ENCODE measurements at regions not wholly inside any gene's neighbourhood (a gene's known extent, or its start where the extent isn't known, plus 50 kb on each side); places are given as distances from the start of the nearest gene placed in this dataset.
A peak's percentile ranks its signal among the peaks of the same experiment; 100 is the strongest.

GRCh38 chr6:20313051-20313450 is 88.6 kb upstream of the E2F3 start:
- no peak for DNase-seq (ENCODE audit: low read depth in 2 of 2)

GRCh38 chr6:20313960-20314530 is 87.6 kb upstream of the E2F3 start:
- DNase-seq (ENCODE audit: low read depth in 2 of 2), result no peak

GRCh38 chr6:20314866-20315845 is 86.5 kb upstream of the E2F3 start:
- no peak for DNase-seq (ENCODE audit: low read depth in 2 of 2)

GRCh38 chr6:20317430-20317829 is 84.2 kb upstream of the E2F3 start:
- no peak for DNase-seq (ENCODE audit: low read depth in 2 of 2)

GRCh38 chr6:20318851-20319387 is 82.8 kb upstream of the E2F3 start:
- DNase-seq (ENCODE audit: low read depth in 2 of 2), result no peak

- DNase-seq (ENCODE audit: low read depth in 2 of 2), result peak; percentile 55 to 58
Observed at GRCh38 chr6:20319520-20320357, 81.9 kb upstream of the E2F3 start.

GRCh38 chr6:20325641-20326421 is 75.8 kb upstream of the E2F3 start:
- DNase-seq (ENCODE audit: low read depth in 2 of 2), result no peak

- DNase-seq (ENCODE audit: low read depth in 2 of 2), result no peak
Observed at GRCh38 chr6:20326422-20326728, 75.3 kb upstream of the E2F3 start.

- no peak for DNase-seq (ENCODE audit: low read depth in 2 of 2)
Observed at GRCh38 chr6:20327141-20327540, 74.5 kb upstream of the E2F3 start.

GRCh38 chr6:20328266-20328923 is 73.3 kb upstream of the E2F3 start:
- DNase-seq (ENCODE audit: low read depth in 2 of 2), result no peak

GRCh38 chr6:20328924-20329300 is 72.8 kb upstream of the E2F3 start:
- DNase-seq (ENCODE audit: low read depth in 2 of 2), result no peak

- DNase-seq (ENCODE audit: low read depth in 2 of 2), result no peak
Observed at GRCh38 chr6:20331042-20331441, 70.6 kb upstream of the E2F3 start.

GRCh38 chr6:20331625-20332024 is 70.1 kb upstream of the E2F3 start:
- no peak for DNase-seq (ENCODE audit: low read depth in 2 of 2)

- DNase-seq (ENCODE audit: low read depth in 2 of 2), result no peak
Observed at GRCh38 chr6:20332441-20333006, 69.2 kb upstream of the E2F3 start.

- no peak for DNase-seq (ENCODE audit: low read depth in 2 of 2)
Observed at GRCh38 chr6:20333721-20334269, 67.9 kb upstream of the E2F3 start.

- DNase-seq (ENCODE audit: low read depth in 2 of 2), result no peak
Observed at GRCh38 chr6:20334334-20334733, 67.3 kb upstream of the E2F3 start.

GRCh38 chr6:20334962-20335361 is 66.7 kb upstream of the E2F3 start:
- no peak for DNase-seq (ENCODE audit: low read depth in 2 of 2)

GRCh38 chr6:20335872-20336271 is 65.8 kb upstream of the E2F3 start:
- no peak for DNase-seq (ENCODE audit: low read depth in 2 of 2)

- no peak for DNase-seq (ENCODE audit: low read depth in 2 of 2)
Observed at GRCh38 chr6:20338156-20338555, 63.5 kb upstream of the E2F3 start.
